ENCODE measurements at regions not wholly inside any gene's neighbourhood (a gene's known extent, or its start where the extent isn't known, plus 50 kb on each side); places are given as distances from the start of the nearest gene placed in this dataset.

DNA sequence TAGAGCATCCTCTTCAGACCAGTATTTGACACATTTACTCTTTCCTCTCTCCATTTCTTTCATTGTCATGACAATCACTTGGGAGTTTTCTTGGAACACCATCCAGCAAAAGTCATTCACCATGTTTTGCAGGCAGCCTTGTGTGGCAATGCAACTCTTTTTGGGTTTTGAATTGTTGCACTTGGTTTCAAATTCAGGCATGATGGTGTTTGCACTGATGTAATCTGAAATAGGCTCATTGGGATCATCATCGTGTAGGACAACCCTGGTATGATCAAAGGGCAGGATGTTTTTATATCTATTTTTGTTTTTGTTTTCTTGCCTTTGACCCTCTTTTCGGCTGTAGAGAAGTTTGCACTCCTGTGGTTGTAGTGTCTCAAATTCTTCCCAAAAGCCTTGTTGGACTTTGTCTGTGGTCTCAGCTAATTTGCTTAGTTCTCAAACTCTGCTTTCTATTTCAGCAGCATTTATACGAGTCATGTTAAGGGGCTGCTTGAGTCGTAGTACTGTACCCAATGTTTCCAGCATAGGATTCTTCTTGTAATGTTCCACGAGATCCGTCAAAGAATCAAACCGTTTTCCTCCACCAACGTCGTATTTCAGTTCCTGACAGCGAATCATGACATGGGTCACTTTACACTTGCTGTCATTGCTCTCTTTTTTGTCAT is 160.8 kb upstream of the TNFAIP3 start:
- H3K27me3 ChIP-seq (ENCODE audit: control insufficient read depth, insufficient read depth, low read length): no peaks in the 10 kb centered on the region
- no peaks in the 10 kb centered on the region for H3K4me1 ChIP-seq (ENCODE audit: control insufficient read depth in 2 of 3, insufficient read depth in 2 of 3, low read depth in 1 of 3, low read length in 3 of 3)
- no peak overlapping the region for H3K9ac ChIP-seq (ENCODE audit: low read length in 3 of 3)
- TF ChIP-seq, protein P1, sequence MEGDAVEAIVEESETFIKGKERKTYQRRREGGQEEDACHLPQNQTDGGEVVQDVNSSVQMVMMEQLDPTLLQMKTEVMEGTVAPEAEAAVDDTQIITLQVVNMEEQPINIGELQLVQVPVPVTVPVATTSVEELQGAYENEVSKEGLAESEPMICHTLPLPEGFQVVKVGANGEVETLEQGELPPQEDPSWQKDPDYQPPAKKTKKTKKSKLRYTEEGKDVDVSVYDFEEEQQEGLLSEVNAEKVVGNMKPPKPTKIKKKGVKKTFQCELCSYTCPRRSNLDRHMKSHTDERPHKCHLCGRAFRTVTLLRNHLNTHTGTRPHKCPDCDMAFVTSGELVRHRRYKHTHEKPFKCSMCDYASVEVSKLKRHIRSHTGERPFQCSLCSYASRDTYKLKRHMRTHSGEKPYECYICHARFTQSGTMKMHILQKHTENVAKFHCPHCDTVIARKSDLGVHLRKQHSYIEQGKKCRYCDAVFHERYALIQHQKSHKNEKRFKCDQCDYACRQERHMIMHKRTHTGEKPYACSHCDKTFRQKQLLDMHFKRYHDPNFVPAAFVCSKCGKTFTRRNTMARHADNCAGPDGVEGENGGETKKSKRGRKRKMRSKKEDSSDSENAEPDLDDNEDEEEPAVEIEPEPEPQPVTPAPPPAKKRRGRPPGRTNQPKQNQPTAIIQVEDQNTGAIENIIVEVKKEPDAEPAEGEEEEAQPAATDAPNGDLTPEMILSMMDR (IDR thresholded peaks at IDR 0.05; ENCODE audit: borderline replicate concordance, extremely low read depth, insufficient read depth): no peak
- no peak overlapping the region for H3K4me3 ChIP-seq (ENCODE audit: low read length in 3 of 3)
- H3K9me3 ChIP-seq (ENCODE audit: control insufficient read depth in 2 of 3, insufficient read depth in 1 of 3, low read length in 3 of 3): no peaks in the 10 kb centered on the region
- no peak for FAIRE-seq
- no peaks in the 10 kb centered on the region for H3K36me3 ChIP-seq (ENCODE audit: control insufficient read depth in 2 of 3, insufficient read depth in 3 of 3, low read length in 3 of 3)
- intact Hi-C loops (cut with DNase I): no loop called here
- no peak for DNase-seq
- H3K27ac ChIP-seq (ENCODE audit: low read depth in 2 of 2, low read length in 2 of 2): no peak overlapping the region

- H3K9ac ChIP-seq (ENCODE audit: low read length in 3 of 3): no peak overlapping the region
- intact Hi-C loops (cut with DNase I): no loop called here
- FAIRE-seq (no peak), DNase-seq (no peak)
- H3K36me3 ChIP-seq (ENCODE audit: control insufficient read depth in 2 of 3, insufficient read depth in 3 of 3, low read length in 3 of 3): no peaks in the 10 kb centered on the region
- no peak overlapping the region for H3K4me3 ChIP-seq (ENCODE audit: low read length in 3 of 3)
- H3K27ac ChIP-seq (ENCODE audit: low read depth in 2 of 2, low read length in 2 of 2): no peak overlapping the region
- no peaks in the 10 kb centered on the region for H3K4me1 ChIP-seq (ENCODE audit: control insufficient read depth in 2 of 3, insufficient read depth in 2 of 3, low read depth in 1 of 3, low read length in 3 of 3)
- no peaks in the 10 kb centered on the region for H3K27me3 ChIP-seq (ENCODE audit: control insufficient read depth, insufficient read depth, low read length)
- TF ChIP-seq, protein P1 (IDR thresholded peaks at IDR 0.05; ENCODE audit: borderline replicate concordance, extremely low read depth, insufficient read depth): no peak
- H3K9me3 ChIP-seq (ENCODE audit: control insufficient read depth in 2 of 3, insufficient read depth in 1 of 3, low read length in 3 of 3): no peaks in the 10 kb centered on the region
Measured at GRCh38 chr6:137707038-137707589, 159.9 kb upstream of the TNFAIP3 start.

DNA sequence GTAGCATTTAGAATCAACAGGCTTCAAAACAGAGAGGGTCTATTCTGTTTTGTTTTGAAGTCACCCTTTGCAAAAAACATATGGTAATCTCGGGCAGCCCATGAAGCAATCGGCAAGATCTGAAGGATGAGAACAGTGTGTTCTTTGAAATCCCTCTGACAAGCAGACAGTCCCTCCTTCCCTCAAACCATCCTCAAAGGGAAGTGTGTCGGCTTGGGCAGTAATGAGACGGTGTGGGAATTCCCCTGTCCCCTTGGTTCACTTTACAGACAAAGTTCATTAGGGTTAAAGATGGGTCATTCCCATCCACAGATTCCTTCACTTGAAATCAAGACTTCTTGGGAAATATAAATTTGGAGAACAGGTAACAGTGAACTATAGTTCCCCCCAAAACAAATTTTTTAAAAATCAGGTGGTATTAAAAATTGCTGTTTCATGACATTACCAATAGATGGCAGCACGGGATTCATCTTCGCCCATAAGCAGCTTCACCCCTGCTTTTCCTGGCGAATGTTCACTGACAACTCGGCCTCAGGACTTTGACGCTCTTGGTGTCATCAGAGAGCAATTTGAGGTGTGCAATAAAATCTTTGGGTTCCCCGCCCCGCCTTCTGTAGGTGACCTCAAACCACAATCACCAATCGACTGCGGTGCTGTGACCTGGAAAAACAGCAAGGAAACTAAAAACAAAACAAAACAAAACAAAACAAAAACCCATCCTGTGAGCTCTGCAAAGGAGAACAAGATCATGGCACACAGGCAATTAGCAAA is 159.3 kb upstream of the TNFAIP3 start:
- DNase-seq (peak in 4 of 5 donors; percentile 48 to 84 (median 61)), FAIRE-seq (peak; percentile 55)
- no peak overlapping the region for H3K9ac ChIP-seq (ENCODE audit: low read length in 3 of 3)
- H3K4me3 ChIP-seq (ENCODE audit: low read length in 3 of 3): peak overlapping the region in 2 of 3 donors; percentile 32 to 36
- no peaks in the 10 kb centered on the region for H3K36me3 ChIP-seq (ENCODE audit: control insufficient read depth in 2 of 3, insufficient read depth in 3 of 3, low read length in 3 of 3)
- TF ChIP-seq, protein P1 (IDR thresholded peaks at IDR 0.05; ENCODE audit: borderline replicate concordance, extremely low read depth, insufficient read depth): peak; percentile 67
- H3K4me1 ChIP-seq (ENCODE audit: control insufficient read depth in 2 of 3, insufficient read depth in 2 of 3, low read depth in 1 of 3, low read length in 3 of 3): no peaks in the 10 kb centered on the region
- no peak overlapping the region for H3K27ac ChIP-seq (ENCODE audit: low read depth in 2 of 2, low read length in 2 of 2)
- no peaks in the 10 kb centered on the region for H3K9me3 ChIP-seq (ENCODE audit: control insufficient read depth in 2 of 3, insufficient read depth in 1 of 3, low read length in 3 of 3)
- no peaks in the 10 kb centered on the region for H3K27me3 ChIP-seq (ENCODE audit: control insufficient read depth, insufficient read depth, low read length)
- intact Hi-C loops (cut with DNase I): no loop called here
